GM12878 (cell line): ENCODE measurements at regions not wholly inside any gene's neighbourhood (a gene's known extent, or its start where the extent isn't known, plus 50 kb on each side); places are given as distances from the start of the nearest gene placed in this dataset.

Experiments used
- ATAC-seq: fragments of 200-7000 bp; cut with Tn5 transposase; 3 replicates; pipeline ENCODE4 v1.9.1; 2020; ENCODE audit warnings: mild to moderate bottlenecking, moderate library complexity
- BruUV-seq: library from RNA; stranded (reverse); fragments of 400-500 nt; replicated peaks from 2 replicates; lab custom pipeline; 2021; lab: Mats Ljungman, UMichigan
- CTCF ChIA-PET: fragments of 300-600 bp; sonication (Branson Sonifier 250); formaldehyde crosslinking; extraction: SDS; loops from one replicate; lab custom pipeline; 2021; ENCODE audit warnings: inconsistent platforms; lab: Yijun Ruan, JAX
- POLR2A ChIA-PET: fragments of 350-600 bp; formaldehyde crosslinking; extraction: SDS; loops from one replicate; lab custom pipeline; 2021; ENCODE audit warnings: inconsistent platforms; lab: Charles Lee
- RAD21 ChIA-PET: fragments of 300-600 bp; sonication (Branson Sonifier 250); formaldehyde crosslinking; loops from one replicate; lab custom pipeline; 2023; ENCODE audit warnings: antibody characterized with exemption; ENCODE audit not compliant: unreplicated experiment; lab: Charles Lee
- SMC1A ChIA-PET: fragments of 300-600 bp; sonication (Branson Sonifier 250); formaldehyde crosslinking; loops from one replicate; lab custom pipeline; 2023; ENCODE audit not compliant: unreplicated experiment, uncharacterized antibody; lab: Charles Lee
- DNase-seq: peaks from one replicate; pipeline ENCODE4 v3.0.0-alpha.2; 2011; ENCODE audit warnings: low read depth, low spot score
- FAIRE-seq: peaks from 3 replicates; lab custom pipeline; 2011; peaks lifted over from hg19 to GRCh38; lab: Jason Lieb, UNC
- H2AFZ ChIP-seq: 2 replicates; pipeline ENCODE4 v1.6.0; 2011; ENCODE audit warnings: low read depth, low read length, control low read depth; ENCODE audit not compliant: control insufficient read depth
- H3K27ac ChIP-seq: 2 replicates; pipeline ENCODE4 v1.5.1; 2011; ENCODE audit warnings: control low read depth; ENCODE audit not compliant: control insufficient read depth, insufficient read depth
- H3K27me3 ChIP-seq, 2 experiments: replicated peaks in 1 of 2; 2 replicates each; pipeline versions ENCODE4 v1.6.0 to v1.6.1; 2011; ENCODE audit warnings: low read length in 1 of 2; ENCODE audit not compliant: control insufficient read depth in 2 of 2, insufficient read depth in 2 of 2
- H3K36me3 ChIP-seq, 2 experiments: 2 replicates each; pipeline ENCODE4 v1.5.1; 2011; ENCODE audit warnings: low read length in 1 of 2; ENCODE audit not compliant: control insufficient read depth in 2 of 2, insufficient read depth in 2 of 2
- H3K4me1 ChIP-seq: 2 replicates; pipeline ENCODE4 v1.6.1; 2011; ENCODE audit warnings: mild to moderate bottlenecking, low read length, moderate library complexity, mixed read lengths; ENCODE audit not compliant: control insufficient read depth, insufficient read depth
- H3K4me2 ChIP-seq: 2 replicates; pipeline ENCODE4 v1.6.0; 2011; ENCODE audit warnings: control low read depth; ENCODE audit not compliant: control insufficient read depth, insufficient read depth
- H3K4me3 ChIP-seq: fragments of 200-600 bp; sonication (generic); 2 replicates; pipeline ENCODE4 v1.5.1; 2016
- H3K79me2 ChIP-seq: 2 replicates; pipeline ENCODE4 v1.6.0; 2011; ENCODE audit warnings: low read length; ENCODE audit not compliant: control insufficient read depth, insufficient read depth
- H3K9ac ChIP-seq: 2 replicates; pipeline ENCODE4 v1.8.0; 2011; ENCODE audit warnings: low read length, control low read depth, mixed read lengths; ENCODE audit not compliant: control insufficient read depth, insufficient read depth
- H3K9me3 ChIP-seq: replicated peaks from 3 replicates; pipeline ENCODE4 v1.5.1; 2011; ENCODE audit warnings: mild to moderate bottlenecking, low read length; ENCODE audit not compliant: control insufficient read depth, insufficient read depth
- H4K20me1 ChIP-seq: 2 replicates; pipeline ENCODE4 v1.6.0; 2011; ENCODE audit not compliant: control insufficient read depth, insufficient read depth
- ATF2 ChIP-seq: IDR thresholded peaks from 2 replicates; pipeline ENCODE4 v1.6.1; 2012; ENCODE audit warnings: low read length, inconsistent platforms
- ATF7 ChIP-seq: fragments of 450-650 bp; IDR thresholded peaks from 2 replicates; pipeline ENCODE4 v1.6.1; 2016; ENCODE audit warnings: low read depth, mild to moderate bottlenecking
- BCLAF1 ChIP-seq: fragments of 450-650 bp; IDR thresholded peaks from 2 replicates; pipeline ENCODE4 v1.6.1; 2017; ENCODE audit warnings: antibody characterized with exemption, mild to moderate bottlenecking, moderate library complexity
- EZH2 ChIP-seq: IDR thresholded peaks from 2 replicates; pipeline ENCODE4 v1.6.1; 2012; ENCODE audit warnings: low read depth, mild to moderate bottlenecking, control low read depth, inconsistent platforms, low read length, borderline replicate concordance; ENCODE audit not compliant: control insufficient read depth
- FOS ChIP-seq: IDR thresholded peaks from 3 replicates; pipeline ENCODE4 v1.6.1; 2011; ENCODE audit warnings: borderline replicate concordance; ENCODE audit not compliant: insufficient read length; ENCODE audit errors: extremely low read depth
- FOXK2 ChIP-seq: fragments of 450-650 bp; IDR thresholded peaks from 2 replicates; pipeline ENCODE4 v1.6.1; 2017; ENCODE audit warnings: mild to moderate bottlenecking, moderate library complexity
- JUNB ChIP-seq: IDR thresholded peaks from 2 replicates; pipeline ENCODE4 v1.6.1; 2016; ENCODE audit warnings: antibody characterized with exemption, mild to moderate bottlenecking
- MTA3 ChIP-seq: IDR thresholded peaks from 2 replicates; pipeline ENCODE4 v1.6.1; 2012; ENCODE audit warnings: low read length, inconsistent platforms, borderline replicate concordance
- NFIC ChIP-seq: IDR thresholded peaks from 2 replicates; pipeline ENCODE4 v1.6.1; 2012; ENCODE audit warnings: low read depth, mild to moderate bottlenecking, inconsistent platforms, low read length, moderate library complexity
- NRF1 ChIP-seq: conservative IDR thresholded peaks from 2 replicates; pipeline ENCODE4 v1.6.1; 2011; ENCODE audit warnings: mild to moderate bottlenecking, low read depth, low read length, improper control_type of control experiment
- PAX8 ChIP-seq: fragments of 450-650 bp; IDR thresholded peaks from 2 replicates; pipeline ENCODE4 v1.6.1; 2017; ENCODE audit warnings: mild to moderate bottlenecking, moderate library complexity
- PML ChIP-seq: IDR thresholded peaks from 2 replicates; pipeline ENCODE4 v1.6.1; 2012; ENCODE audit warnings: low read length, inconsistent platforms
- SMAD5 ChIP-seq: IDR thresholded peaks from 2 replicates; pipeline ENCODE4 v1.6.1; 2016; ENCODE audit warnings: antibody characterized with exemption, low read depth
- USF2 ChIP-seq: IDR thresholded peaks from 2 replicates; pipeline ENCODE4 v1.6.1; 2011; ENCODE audit warnings: low read depth, low read length, improper control_type of control experiment, borderline replicate concordance
- ZBTB4 ChIP-seq: fragments of 450-650 bp; formaldehyde crosslinking; IDR thresholded peaks from 2 replicates; pipeline ENCODE4 v1.4.0; 2022; ENCODE audit warnings: mild to moderate bottlenecking, moderate library complexity
- ZNF24 ChIP-seq: fragments of 450-650 bp; IDR thresholded peaks from 2 replicates; pipeline ENCODE4 v1.6.1; 2017; ENCODE audit warnings: antibody characterized with exemption, mild to moderate bottlenecking
- WGBS: methylation state at CpG from one replicate; pipeline ENCODE4 v1.1.6; 2016; ENCODE audit warnings: low lambda C conversion rate; ENCODE audit not compliant: insufficient replicate concordance, insufficient coverage; ENCODE audit errors: missing lambda C conversion rate; 5-methylcytosine and 5-hydroxymethylcytosine counted together
- in situ Hi-C: fragments of 300-500 bp; cut with MboI; formaldehyde crosslinking; loops from 9 replicates; pipeline ENCODE4 v1.14.3; 2018; ENCODE audit warnings: mixed read lengths
- intact Hi-C: fragments of 100-400 bp; cut with micrococcal nuclease; formaldehyde crosslinking; loops from one replicate; pipeline ENCODE4 v1.14.2; 2022; ENCODE audit not compliant: unreplicated experiment

GRCh38 chr1:178665579-178665978, 59.5 kb upstream of the RALGPS2 start:
- RAD21 ChIA-PET, result no interaction called here
- WGBS, result 41% methylated on average over 1 of the region's 1 CpG
- no peaks in the 10 kb centered on the region for H3K79me2 ChIP-seq
- H3K9me3 ChIP-seq, result no peaks in the 10 kb centered on the region; the same call in 2 of the 3 replicates
- BruUV-seq, result no TSS peak
- H4K20me1 ChIP-seq, result no peaks in the 10 kb centered on the region
- intact Hi-C loops (loop anchor here (10.0 kb wide), 2 partner anchors 121 to 359 kb away; partner anchors contain the start of gene FAM20B), in situ Hi-C loops (no loop called here)
- no peak for FAIRE-seq
- H3K27ac ChIP-seq, result no peak overlapping the region
- H3K36me3 ChIP-seq, result no peaks in the 10 kb centered on the region
- H3K4me3 ChIP-seq, result no peak overlapping the region
- SMC1A ChIA-PET, result interaction anchor here (2.1 to 2.5 kb wide), 2 partner anchors 60 to 84 kb away, joined by 8 to 10 read pairs; no protein-coding TSS in a partner anchor
- POLR2A ChIA-PET, result interaction anchor here (0.6 to 1.6 kb wide), 2 partner anchors 51 to 60 kb away, joined by 3 to 6 read pairs; no protein-coding TSS in a partner anchor
- DNase-seq, result no peak
- H3K4me1 ChIP-seq, result peaks cover 19% of the 10 kb centered on the region
- no peaks in the 10 kb centered on the region for H3K27me3 ChIP-seq
- H2AFZ ChIP-seq, result no peak overlapping the region
- no peak for ATAC-seq
- no peak overlapping the region for H3K9ac ChIP-seq
- CTCF ChIA-PET, result interaction anchor here (1.2 to 1.4 kb wide), 2 partner anchors 17 to 87 kb away, joined by 3 to 7 read pairs; no protein-coding TSS in a partner anchor
- no peak overlapping the region for H3K4me2 ChIP-seq
- TF ChIP-seq ATF2 (no peak), FOS (no peak), MTA3 (no peak), PAX8 (no peak), ZNF24 (no peak), NFIC (no peak), BCLAF1 (no peak), USF2 (no peak), EZH2 (no peak), ATF7 (no peak), JUNB (no peak), ZBTB4 (CRISPR knock-in tag) (no peak), PML (no peak), SMAD5 (no peak), NRF1 (no peak), FOXK2 (no peak)
